ENCODE measurements at regions not wholly inside any gene's neighbourhood (a gene's known extent, or its start where the extent isn't known, plus 50 kb on each side); places are given as distances from the start of the nearest gene placed in this dataset.

GRCh38 chr6:113104541-113104940 is 752.6 kb upstream of the MARCKS start:
- no peaks in the 10 kb centered on the region for H3K36me3 ChIP-seq
- intact Hi-C loops (cut with DNase I; ENCODE audit: low total_unique reads) = no loop called here
- no peak overlapping the region for H3K4me3 ChIP-seq
- no peaks in the 10 kb centered on the region for H3K27me3 ChIP-seq
- DNase-seq = no peak
- H3K4me1 ChIP-seq = peaks cover 0 to 23% (median 9%) of the 10 kb centered on the region in 4 donors
- H3K9me3 ChIP-seq = peaks cover 0 to 6% (median 0%) of the 10 kb centered on the region in 3 donors
- TF ChIP-seq CTCF (IDR thresholded peaks at IDR 0.05) = no peak
- H3K27ac ChIP-seq = no peak overlapping the region

- Histone ChIP-seq H3K36me3 (no peaks in the 10 kb centered on the region), H3K9me3 (peaks cover 0 to 6% (median 0%) of the 10 kb centered on the region in 3 donors), H3K27me3 (no peaks in the 10 kb centered on the region), H3K4me3 (no peak overlapping the region), H3K27ac (no peak overlapping the region), H3K4me1 (peaks cover 0 to 23% (median 9%) of the 10 kb centered on the region in 4 donors)
- no peak for TF ChIP-seq CTCF (IDR thresholded peaks at IDR 0.05)
- DNase-seq = no peak
- intact Hi-C loops (cut with DNase I; ENCODE audit: low total_unique reads) = no loop called here
Measured at GRCh38 chr6:113104951-113105350, 752.2 kb upstream of the MARCKS start.

GRCh38 chr6:113110211-113110610 is 746.9 kb upstream of the MARCKS start:
- peaks cover 0 to 6% (median 0%) of the 10 kb centered on the region in 3 donors for H3K9me3 ChIP-seq
- H3K36me3 ChIP-seq = no peaks in the 10 kb centered on the region
- no peaks in the 10 kb centered on the region for H3K27me3 ChIP-seq
- intact Hi-C loops (cut with DNase I; ENCODE audit: low total_unique reads) = no loop called here
- H3K4me3 ChIP-seq = no peak overlapping the region
- no peak for DNase-seq
- H3K27ac ChIP-seq = no peak overlapping the region
- TF ChIP-seq CTCF (IDR thresholded peaks at IDR 0.05) = no peak
- H3K4me1 ChIP-seq = peaks cover 0 to 13% (median 0%) of the 10 kb centered on the region in 4 donors

GRCh38 chr6:113111550-113111949 is 745.6 kb upstream of the MARCKS start:
- no peak for TF ChIP-seq CTCF (IDR thresholded peaks at IDR 0.05)
- intact Hi-C loops (cut with DNase I; ENCODE audit: low total_unique reads) = no loop called here
- no peaks in the 10 kb centered on the region for H3K36me3 ChIP-seq
- H3K4me1 ChIP-seq = peaks cover 0 to 13% (median 0%) of the 10 kb centered on the region in 4 donors
- no peak overlapping the region for H3K27ac ChIP-seq
- peaks cover 0 to 6% (median 0%) of the 10 kb centered on the region in 3 donors for H3K9me3 ChIP-seq
- DNase-seq = no peak
- no peaks in the 10 kb centered on the region for H3K27me3 ChIP-seq
- H3K4me3 ChIP-seq = no peak overlapping the region

GRCh38 chr6:113112086-113112485 is 745.1 kb upstream of the MARCKS start:
- no peaks in the 10 kb centered on the region for H3K27me3 ChIP-seq

More at GRCh38 chr6:113112086-113112485, 745.1 kb upstream of the MARCKS start:
- intact Hi-C loops (cut with DNase I; ENCODE audit: low total_unique reads) = no loop called here
- DNase-seq = no peak
- no peaks in the 10 kb centered on the region for H3K36me3 ChIP-seq
- H3K4me1 ChIP-seq = peaks cover 0 to 13% (median 0%) of the 10 kb centered on the region in 4 donors
- no peak overlapping the region for H3K4me3 ChIP-seq
- no peak overlapping the region for H3K27ac ChIP-seq
- TF ChIP-seq CTCF (IDR thresholded peaks at IDR 0.05) = no peak
- H3K9me3 ChIP-seq = peaks cover 0 to 6% (median 0%) of the 10 kb centered on the region in 3 donors

All from tibial artery (tissue), 4 donors.